NCI-H446 treated with DMSO at 0.1 percent for 48 hours (cell line): ENCODE measurements at regions not wholly inside any gene's neighbourhood (a gene's known extent, or its start where the extent isn't known, plus 50 kb on each side); places are given as distances from the start of the nearest gene placed in this dataset.
"Not testable (repeated sequence)": the region's sequence is repeated elsewhere in the genome, so short reads cannot be mapped to it uniquely, and the experiment has no call there.

Experiments
- DNase-seq: peaks from one replicate; lab custom pipeline; 2025; lab: John Stamatoyannopoulos, UW

GRCh38 chr6:158881884-158882283 lies 62.7 kb upstream of the EZR start:
- not testable (repeated sequence) for DNase-seq

GRCh38 chr6:158881276-158881675 lies 62.1 kb upstream of the EZR start:
- DNase-seq = not testable (repeated sequence)

- DNase-seq = no peak
Observed at GRCh38 chr6:158879180-158879579, 60.0 kb upstream of the EZR start.

GRCh38 chr6:158877716-158878115 lies 58.5 kb upstream of the EZR start:
- DNase-seq = no peak

GRCh38 chr6:158876886-158877285 lies 57.7 kb upstream of the EZR start:
- DNase-seq = no peak

- DNase-seq = no peak
Observed at GRCh38 chr6:158870649-158870957, 51.4 kb upstream of the EZR start.

GRCh38 chr6:158869826-158870648 lies 50.9 kb upstream of the EZR start:
- peak; percentile 90 for DNase-seq

- peak; percentile 90 for DNase-seq
Observed at GRCh38 chr6:158868890-158869825, 50.0 kb upstream of the EZR start.
